ENCODE measurements at regions not wholly inside any gene's neighbourhood (a gene's known extent, or its start where the extent isn't known, plus 50 kb on each side); places are given as distances from the start of the nearest gene placed in this dataset.
A peak's percentile ranks its signal among the peaks of the same experiment; 100 is the strongest.

- no peak for DNase-seq
- H3K4me3 ChIP-seq = peak overlapping the region in 2 of 4 donors; percentile 24 to 40
- no peaks in the 10 kb centered on the region for H3K27me3 ChIP-seq
- no peak for TF ChIP-seq CTCF (IDR thresholded peaks at IDR 0.05)
- no peak for TF ChIP-seq POLR2A (IDR thresholded peaks at IDR 0.05)
- no peaks in the 10 kb centered on the region for H3K9me3 ChIP-seq
- H3K27ac ChIP-seq = no peak overlapping the region
- H3K36me3 ChIP-seq = no peaks in the 10 kb centered on the region
- H3K4me1 ChIP-seq = no peaks in the 10 kb centered on the region
Observed at GRCh38 chr2:129757915-129758783, 221.3 kb upstream of the RAB6C start.

- H3K4me1 ChIP-seq = no peaks in the 10 kb centered on the region
- no peak overlapping the region for H3K27ac ChIP-seq
- TF ChIP-seq CTCF (IDR thresholded peaks at IDR 0.05) = no peak
- TF ChIP-seq POLR2A (IDR thresholded peaks at IDR 0.05) = no peak
- peak overlapping the region in 2 of 4 donors; percentile 24 to 40 for H3K4me3 ChIP-seq
- no peaks in the 10 kb centered on the region for H3K9me3 ChIP-seq
- no peaks in the 10 kb centered on the region for H3K27me3 ChIP-seq
- DNase-seq = no peak
- H3K36me3 ChIP-seq = no peaks in the 10 kb centered on the region
Observed at GRCh38 chr2:129758784-129759471, 220.5 kb upstream of the RAB6C start.

GRCh38 chr2:129759472-129760010 lies 219.9 kb upstream of the RAB6C start:
- no peak overlapping the region for H3K27ac ChIP-seq

GRCh38 chr2:129760669-129761068 lies 218.8 kb upstream of the RAB6C start:
- no peak for TF ChIP-seq CTCF (IDR thresholded peaks at IDR 0.05)
- no peak for TF ChIP-seq POLR2A (IDR thresholded peaks at IDR 0.05)
- Histone ChIP-seq H3K4me1 (no peaks in the 10 kb centered on the region), H3K27me3 (no peaks in the 10 kb centered on the region), H3K9me3 (no peaks in the 10 kb centered on the region), H3K4me3 (no peak overlapping the region), H3K27ac (no peak overlapping the region), H3K36me3 (no peaks in the 10 kb centered on the region)
- no peak for DNase-seq

More at GRCh38 chr2:129759472-129760010, 219.9 kb upstream of the RAB6C start:
- no peaks in the 10 kb centered on the region for H3K36me3 ChIP-seq
- H3K4me1 ChIP-seq = no peaks in the 10 kb centered on the region
- no peaks in the 10 kb centered on the region for H3K27me3 ChIP-seq
- H3K9me3 ChIP-seq = no peaks in the 10 kb centered on the region
- TF ChIP-seq CTCF (IDR thresholded peaks at IDR 0.05) (no peak), POLR2A (IDR thresholded peaks at IDR 0.05) (no peak)
- DNase-seq = no peak
- H3K4me3 ChIP-seq = no peak overlapping the region

- TF ChIP-seq POLR2A (IDR thresholded peaks at IDR 0.05) (no peak), CTCF (IDR thresholded peaks at IDR 0.05) (no peak)
- Histone ChIP-seq H3K27me3 (no peaks in the 10 kb centered on the region), H3K36me3 (no peaks in the 10 kb centered on the region), H3K9me3 (no peaks in the 10 kb centered on the region), H3K4me3 (no peak overlapping the region), H3K27ac (no peak overlapping the region), H3K4me1 (no peaks in the 10 kb centered on the region)
- no peak for DNase-seq
Observed at GRCh38 chr2:129761569-129762021, 217.9 kb upstream of the RAB6C start.

All from Peyer's patch (tissue), 4 donors.